RKO (cell line): ENCODE measurements at regions not wholly inside any gene's neighbourhood (a gene's known extent, or its start where the extent isn't known, plus 50 kb on each side); places are given as distances from the start of the nearest gene placed in this dataset.
A peak's percentile ranks its signal among the peaks of the same experiment; 100 is the strongest.

Source experiments
- DNase-seq: peaks from one replicate; pipeline ENCODE4 v3.0.0-alpha.2; 2016; ENCODE audit warnings: low spot score

DNA sequence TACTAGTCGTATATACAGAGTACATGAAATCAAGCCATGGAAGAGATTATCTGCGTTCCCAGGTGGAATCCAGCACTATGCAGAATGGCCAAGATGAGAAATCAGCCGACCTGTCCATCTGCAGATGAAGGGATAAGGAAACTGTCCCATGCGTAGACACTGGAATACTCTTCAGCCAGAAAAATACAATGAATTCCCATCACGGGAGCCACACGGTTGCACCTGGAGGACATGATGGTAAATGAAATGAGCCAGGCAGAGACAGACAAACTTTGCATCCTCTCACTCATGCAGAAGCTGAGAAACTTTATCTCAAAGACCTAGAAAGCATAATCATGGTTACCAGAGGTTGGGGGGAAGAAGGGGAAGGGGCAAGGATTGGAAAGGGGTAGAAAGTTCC, 111.9 kb upstream of the TOP3B start:
- DNase-seq: no peak

GRCh38 chr22:22093743-22094142, 111.2 kb upstream of the TOP3B start:
- DNase-seq: no peak

DNA sequence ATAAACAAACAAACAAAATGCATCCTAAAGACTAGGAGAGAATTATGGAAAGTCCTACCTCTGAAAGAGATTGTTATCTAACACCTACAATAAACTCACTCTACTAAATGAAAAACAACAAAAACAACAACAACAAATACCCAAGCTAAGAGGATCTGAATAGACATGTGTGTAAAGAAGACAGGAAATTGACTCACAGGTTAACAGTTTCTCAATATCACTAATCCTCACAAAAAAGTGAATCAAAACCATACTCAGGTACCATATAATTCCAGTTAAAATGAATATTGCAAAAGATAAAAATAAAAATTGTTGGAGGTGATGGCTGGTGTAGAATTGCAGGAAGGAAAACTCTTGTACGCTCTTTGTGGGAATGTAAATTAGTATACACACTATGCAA, 110.4 kb upstream of the TOP3B start:
- no peak for DNase-seq

GRCh38 chr22:22092101-22092500, 109.5 kb upstream of the TOP3B start:
- no peak for DNase-seq

- DNase-seq: no peak
Observed at GRCh38 chr22:22091400-22091878, 108.9 kb upstream of the TOP3B start.

DNA sequence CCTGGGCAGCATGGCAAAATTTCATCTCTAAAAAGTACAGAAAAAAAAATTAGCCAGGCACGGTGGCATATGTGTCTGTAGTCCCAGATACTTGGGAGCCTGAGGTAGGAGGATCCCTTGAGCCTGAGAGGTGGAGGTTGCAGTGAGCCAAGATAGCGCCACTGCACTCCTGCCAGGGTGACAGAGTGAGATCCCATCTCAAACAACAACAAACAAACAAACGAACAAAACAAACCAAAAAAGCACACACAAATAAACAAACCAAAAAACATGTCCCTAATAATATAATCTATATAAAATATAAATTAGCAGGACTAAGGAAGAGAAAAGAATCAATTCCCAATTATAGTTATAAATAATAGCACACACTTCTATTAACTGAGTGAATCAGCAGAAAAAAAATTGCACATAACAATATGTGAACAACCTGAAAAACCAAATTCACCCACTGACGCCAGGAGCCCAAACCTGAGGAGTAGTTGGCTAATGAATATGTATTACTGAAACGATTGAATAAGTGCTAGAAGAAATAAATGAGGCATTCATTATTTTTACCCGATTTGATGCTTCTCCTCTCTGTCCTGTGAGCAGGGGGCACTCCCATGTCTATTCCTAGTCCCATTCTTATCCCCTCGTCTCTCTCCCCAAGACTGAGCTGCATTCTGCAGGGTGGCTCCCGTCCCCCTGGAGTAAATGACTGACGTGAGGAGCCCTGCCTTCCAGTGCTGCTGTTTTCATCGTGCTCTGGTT, 108.2 kb upstream of the TOP3B start:
- no peak for DNase-seq

GRCh38 chr22:22089459-22090308, 107.1 kb upstream of the TOP3B start:
- DNase-seq: no peak

GRCh38 chr22:22088658-22089458, 106.3 kb upstream of the TOP3B start:
- DNase-seq: no peak

- DNase-seq: no peak
Observed at GRCh38 chr22:22087854-22088657, 105.5 kb upstream of the TOP3B start.

DNA sequence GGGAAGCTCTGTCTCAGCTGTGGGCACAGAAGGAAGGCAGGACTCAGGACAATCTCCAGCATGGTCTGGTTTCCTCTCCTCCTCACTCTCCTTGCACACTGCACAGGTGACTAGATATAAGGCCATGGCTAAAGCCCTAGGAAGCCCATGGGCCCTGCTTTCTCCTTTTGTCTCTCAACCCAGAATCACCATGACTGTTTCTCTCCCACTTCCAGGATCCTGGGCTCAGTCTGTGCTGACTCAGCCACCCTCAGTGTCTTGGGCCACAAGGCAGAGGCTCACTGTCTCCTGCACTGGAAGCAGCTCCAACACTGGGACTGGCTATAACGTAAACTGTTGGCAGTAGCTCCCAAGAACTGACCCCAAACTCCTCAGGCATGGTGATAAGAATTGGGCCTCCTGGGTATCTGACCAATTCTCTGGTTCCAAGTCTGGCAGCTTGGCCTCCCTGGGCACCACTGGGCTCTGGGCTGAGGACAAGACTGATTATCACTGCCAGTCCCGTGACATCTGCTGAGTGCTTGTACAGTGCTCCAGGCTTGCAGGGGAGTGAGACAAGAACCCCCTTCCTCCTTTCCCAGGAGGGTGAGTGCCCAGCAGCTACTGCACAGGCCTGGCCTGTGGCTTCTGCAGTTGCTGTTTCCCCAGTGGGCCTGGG, 104.0 kb upstream of the TOP3B start:
- DNase-seq: no peak

DNA sequence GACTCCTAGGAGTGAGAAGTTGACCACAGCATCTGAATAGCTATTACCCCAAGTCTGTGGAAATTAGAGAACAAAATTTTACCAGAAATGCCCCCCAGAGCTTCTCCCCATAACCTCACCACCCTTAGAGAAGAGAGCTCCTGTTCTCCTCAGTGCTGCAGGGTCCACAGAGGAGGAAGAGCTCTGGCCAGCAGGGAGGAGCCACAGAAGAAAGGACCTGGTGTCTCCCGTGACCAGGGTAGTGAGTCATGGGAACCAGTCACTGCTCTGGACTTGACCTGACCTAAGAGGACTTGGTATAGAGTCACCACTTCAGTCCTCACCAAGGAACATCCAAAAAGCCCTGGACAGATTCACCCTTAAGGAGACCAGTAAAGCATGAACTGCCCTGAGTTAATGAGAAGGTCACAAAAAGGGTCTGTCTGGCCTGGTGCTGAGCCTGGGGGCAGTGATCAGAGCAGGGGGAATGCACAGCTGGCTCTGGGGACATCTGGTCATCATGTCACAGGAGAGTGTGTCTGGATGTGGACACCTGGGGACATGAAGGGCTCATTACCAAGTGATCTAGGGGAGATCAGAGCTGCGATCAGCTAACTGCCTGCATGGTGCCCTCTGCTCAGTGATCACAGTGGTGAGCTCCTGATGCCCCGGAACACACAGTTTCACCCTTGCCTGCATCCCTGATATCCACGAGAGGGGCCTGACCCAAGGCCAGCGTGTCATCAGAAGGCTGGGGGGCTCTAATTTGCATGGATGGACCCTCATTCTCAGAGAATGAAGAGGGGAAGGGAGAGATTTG, 103.3 kb upstream of the TOP3B start:
- DNase-seq: peak; percentile 19

DNA sequence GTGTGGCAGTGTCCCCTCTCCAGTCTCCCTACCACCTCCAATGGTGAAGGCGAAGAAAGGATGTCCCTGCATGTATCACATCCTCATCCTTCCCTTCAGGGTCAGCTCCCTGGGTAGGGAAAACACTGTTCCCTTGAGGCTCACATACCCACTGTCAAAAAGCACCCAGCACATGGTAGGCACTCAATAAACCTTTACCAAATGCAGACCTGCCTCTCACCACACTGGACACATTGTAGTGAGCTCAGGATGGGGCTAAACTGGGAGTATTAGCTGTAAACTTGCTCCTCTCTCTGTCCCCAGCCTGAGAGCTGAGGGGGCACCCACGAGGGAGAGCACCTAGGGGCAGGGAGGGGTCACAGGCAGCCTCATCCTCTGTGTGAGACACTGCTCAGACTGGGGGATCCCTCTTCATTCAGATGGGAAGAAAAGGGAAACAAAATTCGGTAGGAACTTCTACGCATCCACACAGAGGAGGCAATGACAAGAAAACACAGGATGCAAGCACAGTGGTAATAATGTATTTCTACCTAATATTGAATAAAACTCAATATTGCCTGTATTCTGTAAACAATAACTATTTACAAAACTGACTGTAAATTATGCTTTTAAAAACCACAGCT, 101.6 kb upstream of the TOP3B start:
- DNase-seq: no peak

DNA sequence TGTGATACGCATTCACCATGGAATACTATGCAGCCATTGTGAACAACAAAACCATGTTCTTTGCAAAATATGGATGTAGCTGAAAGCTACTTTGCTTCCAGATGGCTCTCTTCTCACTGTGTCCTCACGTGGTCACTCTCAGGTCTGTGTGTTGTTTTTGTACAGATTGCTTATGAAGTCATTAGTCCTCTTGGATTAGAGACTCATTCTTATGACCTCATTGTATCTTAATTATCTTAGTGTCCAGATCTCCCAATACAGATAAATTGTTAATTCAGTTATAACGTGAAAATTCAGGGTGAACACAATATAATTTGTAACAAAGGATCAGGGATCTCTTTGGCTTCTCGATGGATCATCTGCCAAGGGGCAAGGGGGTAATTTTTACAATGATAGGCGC, 100.4 kb upstream of the TOP3B start:
- no peak for DNase-seq

DNA sequence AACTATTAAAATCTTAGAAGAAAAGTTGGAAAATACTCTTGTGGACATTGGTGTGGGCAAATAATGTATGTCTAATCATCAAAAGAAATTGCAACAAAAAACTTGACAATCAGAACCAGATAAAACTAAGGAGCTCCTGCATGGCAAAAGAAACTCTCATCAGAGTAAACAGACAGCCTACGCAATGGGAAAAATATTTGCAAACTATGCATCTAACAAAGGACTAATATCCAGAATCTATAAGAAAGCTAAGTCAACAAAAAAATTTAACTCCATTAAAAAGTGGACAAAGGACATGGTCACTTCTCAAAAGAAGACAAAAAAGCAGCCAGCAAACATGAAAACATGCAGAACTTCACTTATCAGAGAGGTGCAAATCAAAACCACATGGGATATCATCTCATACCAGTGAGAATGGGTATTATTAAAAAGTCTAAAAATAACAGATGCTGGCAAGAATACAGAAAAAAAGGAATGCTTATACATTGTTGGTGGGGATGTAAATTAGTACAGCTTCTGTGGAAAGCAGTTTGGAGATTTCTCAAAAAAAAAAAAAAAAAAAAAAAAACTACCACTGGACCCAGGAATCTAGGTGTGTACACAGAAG, 99.7 kb upstream of the TOP3B start:
- no peak for DNase-seq

DNA sequence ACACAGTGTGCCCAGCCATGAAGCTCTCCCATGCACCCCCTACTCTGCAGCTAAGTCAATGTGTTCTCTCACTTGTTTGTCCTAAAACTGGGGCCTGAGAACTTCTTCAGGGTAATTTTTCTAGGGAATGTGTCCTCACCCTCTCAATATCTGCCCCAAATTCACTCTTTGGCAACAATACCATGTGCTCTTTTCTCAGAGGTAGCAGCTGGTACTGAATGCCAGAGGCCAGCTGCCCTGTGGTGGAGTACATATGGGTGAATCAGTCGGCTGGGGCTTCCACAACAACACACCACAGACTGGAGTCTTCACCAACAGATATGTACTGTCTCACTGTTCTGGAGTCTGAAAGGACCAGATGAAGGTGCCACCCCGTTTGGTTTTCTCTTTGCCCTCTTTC, 97.7 kb upstream of the TOP3B start:
- DNase-seq: no peak

DNA sequence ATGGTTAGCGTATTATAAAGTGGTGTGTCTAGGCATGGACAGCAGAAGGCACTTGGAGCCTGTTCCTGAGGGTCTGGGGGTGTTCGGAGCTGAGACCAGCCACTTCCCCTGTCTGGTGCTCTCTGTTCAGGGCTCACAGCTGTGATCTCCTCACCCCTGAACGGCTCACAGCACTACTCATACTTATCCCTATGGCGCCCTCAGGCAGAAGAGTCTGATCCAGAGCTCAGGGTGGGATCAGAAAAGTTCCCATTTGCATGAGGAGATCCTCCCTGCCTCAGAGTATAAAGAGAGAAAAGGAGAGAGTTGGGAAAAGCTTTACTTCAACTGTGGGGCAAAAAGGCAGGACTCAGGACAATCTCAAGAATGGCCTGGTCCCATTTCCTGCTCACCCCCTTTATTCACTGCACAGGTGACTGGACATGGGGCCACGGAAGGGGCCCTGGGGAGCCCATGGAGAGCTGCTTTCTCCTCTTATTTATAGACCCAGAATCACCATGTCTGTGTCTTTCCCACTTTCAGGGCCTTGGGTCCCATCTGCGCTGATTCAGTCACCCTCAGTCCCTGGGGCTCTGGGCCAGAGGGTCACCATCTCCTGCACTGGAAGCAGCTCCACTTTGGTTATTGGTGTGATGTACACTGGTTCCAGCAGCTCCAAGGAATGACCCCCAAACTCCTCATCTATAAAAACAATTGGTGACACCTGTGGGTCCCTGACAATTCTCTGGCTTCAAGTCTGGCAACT, 97.0 kb upstream of the TOP3B start:
- no peak for DNase-seq

GRCh38 chr22:22078329-22078728, 95.7 kb upstream of the TOP3B start:
- DNase-seq: no peak

DNA sequence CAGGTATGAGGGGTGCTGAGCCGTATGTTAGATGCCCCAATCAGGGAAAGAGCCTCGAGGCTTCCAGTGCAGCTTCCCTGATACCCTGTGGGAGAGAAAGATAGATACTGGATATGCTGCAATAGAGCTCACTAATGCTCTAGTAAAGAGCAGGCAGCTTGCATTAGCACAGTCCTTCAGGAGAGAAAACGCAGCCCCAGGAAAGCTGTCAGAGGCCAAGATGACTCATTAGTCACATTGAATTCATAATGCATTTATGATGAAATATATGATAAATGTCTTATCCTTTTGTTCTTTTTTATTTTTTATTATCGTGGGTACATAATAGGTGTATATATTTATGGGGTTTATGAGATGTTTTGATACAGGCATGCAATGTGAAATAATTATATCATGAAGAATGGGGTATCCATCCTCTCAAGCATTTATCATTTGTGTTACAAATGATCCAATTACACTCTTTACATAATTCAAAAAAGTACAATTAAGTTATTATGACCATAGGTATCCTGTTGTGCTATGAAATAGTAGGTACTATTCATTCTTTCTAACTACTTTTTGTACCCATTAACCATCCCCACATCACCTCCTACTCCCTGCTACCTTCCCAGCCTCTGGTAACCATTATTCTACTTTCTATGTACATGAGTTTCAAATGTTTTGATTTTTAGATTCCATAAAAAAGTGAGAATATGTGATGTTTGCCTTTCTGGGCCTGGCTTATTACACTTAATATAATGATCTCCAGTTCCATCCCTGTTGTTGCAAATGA, 94.5 kb upstream of the TOP3B start:
- peak; percentile 19 for DNase-seq
